Kidney (tissue), 13 donors: ENCODE measurements at regions not wholly inside any gene's neighbourhood (a gene's known extent, or its start where the extent isn't known, plus 50 kb on each side); places are given as distances from the start of the nearest gene placed in this dataset.

Source experiments
- DNase-seq, 5 donors: peaks; one replicate each; pipeline ENCODE4 v3.0.0-alpha.2; 2013 to 2020
- FAIRE-seq: peaks from 2 replicates; lab custom pipeline; 2012; peaks lifted over from hg19 to GRCh38; lab: Jason Lieb, UNC
- H3K27ac ChIP-seq, 2 donors: one replicate each; pipeline ENCODE4 v1.7.0; 2013; ENCODE audit warnings: low read depth in 2 of 2, low read length in 2 of 2, inconsistent platforms in 1 of 2
- H3K27me3 ChIP-seq: one replicate; pipeline ENCODE4 v1.7.1; 2013; ENCODE audit warnings: low read length, inconsistent platforms; ENCODE audit not compliant: control insufficient read depth, insufficient read depth
- H3K36me3 ChIP-seq, 3 donors: one replicate each; pipeline versions ENCODE4 v1.7.0 to v1.7.1; 2013; ENCODE audit warnings: low read length in 3 of 3, control low read depth in 1 of 3, inconsistent platforms in 1 of 3; ENCODE audit not compliant: insufficient read depth in 3 of 3, control insufficient read depth in 2 of 3
- H3K4me1 ChIP-seq, 3 donors: one replicate each; pipeline versions ENCODE4 v1.7.0 to v1.7.1; 2013; ENCODE audit warnings: low read length in 3 of 3, inconsistent platforms in 1 of 3, low read depth in 1 of 3; ENCODE audit not compliant: control insufficient read depth in 2 of 3, insufficient read depth in 2 of 3
- H3K4me3 ChIP-seq, 3 donors: one replicate each; pipeline versions ENCODE4 v1.7.0 to v1.8.1; 2013; ENCODE audit warnings: low read length in 3 of 3, control low read depth in 1 of 3, inconsistent platforms in 1 of 3
- H3K9ac ChIP-seq, 3 donors: one replicate each; pipeline versions ENCODE4 v1.7.0 to v1.7.1; 2013; ENCODE audit warnings: low read length in 3 of 3, control low read depth in 1 of 3, inconsistent platforms in 1 of 3
- H3K9me3 ChIP-seq, 3 donors: one replicate each; pipeline versions ENCODE4 v1.7.0 to v1.7.1; 2013; ENCODE audit warnings: low read length in 3 of 3, control low read depth in 1 of 3, inconsistent platforms in 1 of 3; ENCODE audit not compliant: control insufficient read depth in 2 of 3, insufficient read depth in 1 of 3
- CTCF ChIP-seq: IDR thresholded peaks from 3 replicates; pipeline ENCODE4 v1.5.1; 2012; ENCODE audit warnings: mild to moderate bottlenecking, moderate library complexity, borderline replicate concordance; ENCODE audit not compliant: insufficient read depth; ENCODE audit errors: extremely low read depth
- intact Hi-C: fragments of 100-400 bp; cut with DNase I; formaldehyde crosslinking; loops from one replicate; pipeline ENCODE4 v1.11.1; 2022
- donor health status: control.
- donor health status: control.
- donor health status: control.
- donor health status: control.
- donor health status: control.
- donor health status: DM: yes; HTN: yes; CAD: no.
- donor health status: Normal renal cell carcinoma (clear cell type).

GRCh38 chr13:58919551-58919950, 1244.2 kb downstream of the DIAPH3 start:
- H3K27me3 ChIP-seq: no peaks in the 10 kb centered on the region
- H3K9ac ChIP-seq: no peak overlapping the region
- no peaks in the 10 kb centered on the region for H3K4me1 ChIP-seq
- no peaks in the 10 kb centered on the region for H3K9me3 ChIP-seq
- DNase-seq: peak in 2 of 5 donors; percentile 43 to 62
- no peaks in the 10 kb centered on the region for H3K36me3 ChIP-seq
- no peak overlapping the region for H3K4me3 ChIP-seq
- no peak for FAIRE-seq
- H3K27ac ChIP-seq: no peak overlapping the region
- intact Hi-C loops: no loop called here
- TF ChIP-seq CTCF: no peak

- FAIRE-seq (no peak), DNase-seq (no peak)
- H3K4me3 ChIP-seq: no peak overlapping the region
- no peaks in the 10 kb centered on the region for H3K27me3 ChIP-seq
- intact Hi-C loops: no loop called here
- no peak for TF ChIP-seq CTCF
- peak overlapping the region in 1 of 2 donors; percentile 1 for H3K27ac ChIP-seq
- H3K4me1 ChIP-seq: no peaks in the 10 kb centered on the region
- H3K36me3 ChIP-seq: no peaks in the 10 kb centered on the region
- no peak overlapping the region for H3K9ac ChIP-seq
- no peaks in the 10 kb centered on the region for H3K9me3 ChIP-seq
Measured at GRCh38 chr13:58921129-58921528, 1242.6 kb downstream of the DIAPH3 start.

GRCh38 chr13:58926858-58927257, 1236.9 kb downstream of the DIAPH3 start:
- Histone ChIP-seq H3K9me3 (no peaks in the 10 kb centered on the region), H3K27me3 (no peaks in the 10 kb centered on the region), H3K9ac (no peak overlapping the region), H3K4me1 (no peaks in the 10 kb centered on the region), H3K36me3 (no peaks in the 10 kb centered on the region), H3K4me3 (no peak overlapping the region), H3K27ac (no peak overlapping the region)
- intact Hi-C loops: no loop called here
- DNase-seq (no peak), FAIRE-seq (no peak)
- no peak for TF ChIP-seq CTCF

- Histone ChIP-seq H3K27ac (no peak overlapping the region), H3K4me3 (no peak overlapping the region), H3K4me1 (no peaks in the 10 kb centered on the region), H3K27me3 (no peaks in the 10 kb centered on the region), H3K36me3 (no peaks in the 10 kb centered on the region), H3K9me3 (no peaks in the 10 kb centered on the region), H3K9ac (no peak overlapping the region)
- DNase-seq (no peak), FAIRE-seq (no peak)
- intact Hi-C loops: no loop called here
- no peak for TF ChIP-seq CTCF
Measured at GRCh38 chr13:58933475-58933874, 1230.3 kb downstream of the DIAPH3 start.
